CD14-positive monocyte (primary cell): ENCODE measurements at regions not wholly inside any gene's neighbourhood (a gene's known extent, or its start where the extent isn't known, plus 50 kb on each side); places are given as distances from the start of the nearest gene placed in this dataset.

ENCODE experiments used
- DNase-seq, 3 donors: peaks; one replicate each; pipeline ENCODE4 v3.0.0-alpha.2; 2011 to 2022
- H2AFZ ChIP-seq: 2 replicates; pipeline ENCODE4 v1.6.0; 2012; ENCODE audit warnings: mild to moderate bottlenecking, low read depth, low read length, inconsistent platforms; ENCODE audit not compliant: insufficient read depth, poor library complexity, severe bottlenecking
- H3K27ac ChIP-seq, 2 donors: 1 replicate in 1 of 2; 2 replicates in 1 of 2; pipeline ENCODE4 v1.5.1; 2012 to 2013; ENCODE audit warnings: low read length in 2 of 2, control low read depth in 1 of 2, inconsistent platforms in 1 of 2, low read depth in 1 of 2, mild to moderate bottlenecking in 1 of 2
- H3K27me3 ChIP-seq, 2 donors: one replicate each; pipeline versions ENCODE4 v1.6.0 to v1.6.1; 2011 to 2013; ENCODE audit warnings: low read length in 2 of 2; ENCODE audit not compliant: control insufficient read depth in 2 of 2, insufficient read depth in 2 of 2
- H3K36me3 ChIP-seq, 2 donors: replicated peaks in 1 of 2; 1 replicate in 1 of 2; 2 replicates in 1 of 2; pipeline versions ENCODE4 v1.5.1 to v1.6.1; 2012 to 2013; ENCODE audit warnings: low read length in 2 of 2, control low read depth in 1 of 2, inconsistent platforms in 1 of 2, mild to moderate bottlenecking in 1 of 2; ENCODE audit not compliant: insufficient read depth in 2 of 2, control insufficient read depth in 1 of 2
- H3K4me1 ChIP-seq, 2 donors: 1 replicate in 1 of 2; 2 replicates in 1 of 2; pipeline versions ENCODE4 v1.5.1 to v1.6.1; 2012 to 2013; ENCODE audit warnings: low read length in 2 of 2, control low read depth in 1 of 2, inconsistent platforms in 1 of 2, mild to moderate bottlenecking in 1 of 2, moderate library complexity in 1 of 2; ENCODE audit not compliant: insufficient read depth in 2 of 2, control insufficient read depth in 1 of 2
- H3K4me2 ChIP-seq: replicated peaks from 2 replicates; pipeline ENCODE3; 2012; ENCODE audit warnings: low read length, moderate library complexity, mild to moderate bottlenecking; ENCODE audit not compliant: poor library complexity, severe bottlenecking; ENCODE audit errors: extremely low read depth
- H3K4me3 ChIP-seq, 3 experiments: fragments of 200-600 bp in 1 of 3; sonication (generic) in 1 of 3; replicated peaks in 1 of 3; 1 replicate in 2 of 3; 2 replicates in 1 of 3; pipeline ENCODE4 v1.5.1; 2011 to 2013; ENCODE audit warnings: low read length in 3 of 3, mild to moderate bottlenecking in 3 of 3, control low read depth in 2 of 3, low read depth in 2 of 3, inconsistent platforms in 1 of 3, moderate library complexity in 1 of 3
- H3K79me2 ChIP-seq: 2 replicates; pipeline ENCODE4 v1.6.0; 2012; ENCODE audit warnings: mild to moderate bottlenecking, control low read depth, inconsistent platforms, low read length, moderate library complexity; ENCODE audit not compliant: insufficient read depth
- H3K9ac ChIP-seq: 2 replicates; pipeline ENCODE4 v1.6.0; 2017; ENCODE audit warnings: low read length, mild to moderate bottlenecking; ENCODE audit not compliant: insufficient read depth, poor library complexity, severe bottlenecking
- H3K9me3 ChIP-seq, 2 donors: replicated peaks in 1 of 2; 1 replicate in 1 of 2; 2 replicates in 1 of 2; pipeline versions ENCODE4 v1.5.1 to v1.6.1; 2012 to 2013; ENCODE audit warnings: low read length in 2 of 2, control low read depth in 1 of 2; ENCODE audit not compliant: control insufficient read depth in 1 of 2, insufficient read depth in 1 of 2
- H4K20me1 ChIP-seq: 2 replicates; pipeline ENCODE4 v1.6.0; 2012; ENCODE audit warnings: mild to moderate bottlenecking, low read length, control low read depth, moderate library complexity; ENCODE audit not compliant: insufficient read depth
- H3K27ac Mint-ChIP-seq, 7 donors: one replicate each; pipeline ENCODE4 v1.8.0; 2020; ENCODE audit warnings: mild to moderate bottlenecking in 7 of 7, mixed read lengths in 7 of 7, moderate library complexity in 6 of 7, inconsistent platforms in 2 of 7
- H3K27me3 Mint-ChIP-seq, 3 donors: one replicate each; pipeline ENCODE4 v1.8.0; 2021 to 2022; ENCODE audit warnings: low read depth in 3 of 3, mild to moderate bottlenecking in 3 of 3, mixed read lengths in 3 of 3, moderate library complexity in 3 of 3, inconsistent platforms in 1 of 3
- H3K36me3 Mint-ChIP-seq, 2 donors: one replicate each; pipeline ENCODE4 v1.8.0; 2020; ENCODE audit warnings: mixed read lengths in 2 of 2, inconsistent platforms in 1 of 2, mild to moderate bottlenecking in 1 of 2
- H3K4me1 Mint-ChIP-seq: one replicate; pipeline ENCODE4 v1.8.0; 2020; ENCODE audit warnings: mild to moderate bottlenecking, mixed read lengths
- H3K4me3 Mint-ChIP-seq, 2 donors: one replicate each; pipeline ENCODE4 v1.8.0; 2020; ENCODE audit warnings: mild to moderate bottlenecking in 2 of 2, mixed read lengths in 2 of 2, moderate library complexity in 1 of 2
- H3K9me3 Mint-ChIP-seq, 7 donors: one replicate each; pipeline ENCODE4 v1.8.0; 2020 to 2022; ENCODE audit warnings: mixed read lengths in 7 of 7, mild to moderate bottlenecking in 6 of 7, moderate library complexity in 6 of 7, inconsistent platforms in 2 of 7
- WGBS: methylation state at CpG from one replicate; pipeline ENCODE4 v1.1.5; 2013; ENCODE audit warnings: missing lambda C conversion rate; ENCODE audit not compliant: insufficient coverage; 5-methylcytosine and 5-hydroxymethylcytosine counted together
- intact Hi-C, 2 donors: fragments of 100-400 bp; cut with micrococcal nuclease; formaldehyde crosslinking; loops; one replicate each; pipeline versions ENCODE4 v1.15.0 to v1.15.1; 2023
- TF ChIP-seq, protein P1 (sequence below): fragments of 200-600 bp; IDR thresholded peaks from one replicate; pipeline ENCODE4 v1.8.0; 2022; ENCODE audit warnings: antibody characterized with exemption, mild to moderate bottlenecking

DNA sequence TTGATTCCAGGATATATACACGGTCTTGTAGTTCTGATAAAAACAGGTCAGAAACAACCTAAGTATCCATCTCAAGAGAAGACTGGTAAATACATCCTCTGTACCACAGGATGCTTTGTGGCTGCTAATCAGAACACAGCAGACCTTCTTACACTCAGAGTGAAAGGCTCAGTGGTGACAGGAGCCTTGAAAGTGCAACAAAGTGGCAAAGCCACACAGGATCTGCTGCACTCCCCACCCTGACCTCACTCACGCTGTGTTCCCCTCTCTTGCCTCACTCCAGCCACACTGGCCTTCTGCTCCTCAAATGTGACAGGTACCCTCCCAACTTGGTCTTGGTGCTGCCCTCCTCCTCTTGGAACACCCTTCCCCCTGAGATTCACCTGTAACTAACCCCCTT, 98.1 kb upstream of the GRIP1 start:
- Histone ChIP-seq H3K4me2 (no peak overlapping the region), H3K36me3 (no peaks in the 10 kb centered on the region), H3K9me3 (no peaks in the 10 kb centered on the region), H3K27ac (no peak overlapping the region), H4K20me1 (no peaks in the 10 kb centered on the region), H3K4me3 (no peak overlapping the region), H3K9ac (no peak overlapping the region), H2AFZ (no peak overlapping the region), H3K27me3 (no peaks in the 10 kb centered on the region), H3K4me1 (no peaks in the 10 kb centered on the region), H3K79me2 (no peaks in the 10 kb centered on the region)
- H3K4me1 Mint-ChIP-seq: no peaks in the 10 kb centered on the region
- peaks cover 0 to 2% (median 0%) of the 10 kb centered on the region in 7 donors for H3K9me3 Mint-ChIP-seq
- TF ChIP-seq, protein P1, sequence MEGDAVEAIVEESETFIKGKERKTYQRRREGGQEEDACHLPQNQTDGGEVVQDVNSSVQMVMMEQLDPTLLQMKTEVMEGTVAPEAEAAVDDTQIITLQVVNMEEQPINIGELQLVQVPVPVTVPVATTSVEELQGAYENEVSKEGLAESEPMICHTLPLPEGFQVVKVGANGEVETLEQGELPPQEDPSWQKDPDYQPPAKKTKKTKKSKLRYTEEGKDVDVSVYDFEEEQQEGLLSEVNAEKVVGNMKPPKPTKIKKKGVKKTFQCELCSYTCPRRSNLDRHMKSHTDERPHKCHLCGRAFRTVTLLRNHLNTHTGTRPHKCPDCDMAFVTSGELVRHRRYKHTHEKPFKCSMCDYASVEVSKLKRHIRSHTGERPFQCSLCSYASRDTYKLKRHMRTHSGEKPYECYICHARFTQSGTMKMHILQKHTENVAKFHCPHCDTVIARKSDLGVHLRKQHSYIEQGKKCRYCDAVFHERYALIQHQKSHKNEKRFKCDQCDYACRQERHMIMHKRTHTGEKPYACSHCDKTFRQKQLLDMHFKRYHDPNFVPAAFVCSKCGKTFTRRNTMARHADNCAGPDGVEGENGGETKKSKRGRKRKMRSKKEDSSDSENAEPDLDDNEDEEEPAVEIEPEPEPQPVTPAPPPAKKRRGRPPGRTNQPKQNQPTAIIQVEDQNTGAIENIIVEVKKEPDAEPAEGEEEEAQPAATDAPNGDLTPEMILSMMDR: no peak
- H3K36me3 Mint-ChIP-seq: no peaks in the 10 kb centered on the region
- intact Hi-C loops: no loop called here
- no peak overlapping the region for H3K27ac Mint-ChIP-seq
- H3K4me3 Mint-ChIP-seq: no peak overlapping the region
- WGBS: 11% methylated on average over 2 of the region's 2 CpGs
- no peak for DNase-seq
- H3K27me3 Mint-ChIP-seq: peaks cover 0 to 3% (median 0%) of the 10 kb centered on the region in 3 donors

DNA sequence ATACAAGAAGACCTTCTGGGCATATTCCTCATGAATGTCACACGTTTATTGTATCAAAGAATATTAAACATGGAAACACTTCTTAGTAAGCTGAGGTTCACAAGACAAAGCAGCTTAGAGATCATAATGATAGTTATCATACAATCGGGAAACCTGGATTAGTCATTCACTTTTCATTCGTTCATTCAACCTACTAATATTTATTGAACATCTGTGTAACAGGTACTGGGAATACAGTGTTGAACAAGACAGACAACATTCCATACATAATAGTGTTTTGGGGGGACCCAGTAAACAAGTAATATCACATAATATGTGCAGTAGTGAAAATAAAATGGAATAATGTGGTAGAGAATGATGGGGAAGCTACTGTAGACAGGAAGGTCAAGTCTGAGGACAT, 100.6 kb upstream of the GRIP1 start:
- H3K9ac ChIP-seq: no peak overlapping the region
- no peaks in the 10 kb centered on the region for H3K27me3 ChIP-seq
- H3K27ac Mint-ChIP-seq: no peak overlapping the region
- no peaks in the 10 kb centered on the region for H3K4me1 Mint-ChIP-seq
- peaks cover 0 to 4% (median 0%) of the 10 kb centered on the region in 3 donors for H3K27me3 Mint-ChIP-seq
- no peaks in the 10 kb centered on the region for H3K9me3 ChIP-seq
- H3K4me3 ChIP-seq: no peak overlapping the region
- no peak for DNase-seq
- no peak overlapping the region for H3K27ac ChIP-seq
- WGBS: no CpG with 5 or more reads among the region's 3 CpGs
- TF ChIP-seq, protein P1: no peak
- H4K20me1 ChIP-seq: no peaks in the 10 kb centered on the region
- no peak overlapping the region for H2AFZ ChIP-seq
- no peaks in the 10 kb centered on the region for H3K4me1 ChIP-seq
- H3K4me2 ChIP-seq: no peak overlapping the region
- H3K4me3 Mint-ChIP-seq: no peak overlapping the region
- no peaks in the 10 kb centered on the region for H3K36me3 ChIP-seq
- H3K79me2 ChIP-seq: no peaks in the 10 kb centered on the region
- H3K9me3 Mint-ChIP-seq: peaks cover 0 to 2% (median 0%) of the 10 kb centered on the region in 7 donors
- intact Hi-C loops: no loop called here
- no peaks in the 10 kb centered on the region for H3K36me3 Mint-ChIP-seq
